GM23248 (cell line): ENCODE measurements at regions not wholly inside any gene's neighbourhood (a gene's known extent, or its start where the extent isn't known, plus 50 kb on each side); places are given as distances from the start of the nearest gene placed in this dataset.

Source experiments
- EZH2 ChIP-seq: fragments of 200-600 bp; sonication (generic); IDR thresholded peaks from 2 replicates; pipeline ENCODE4 v1.6.1; 2018; ENCODE audit warnings: antibody characterized with exemption, mild to moderate bottlenecking; ENCODE audit not compliant: insufficient read depth, poor library complexity, severe bottlenecking
- EZH2phosphoT487 ChIP-seq: fragments of 200-600 bp; sonication (generic); IDR thresholded peaks from 2 replicates; pipeline ENCODE4 v1.6.1; 2018; ENCODE audit warnings: antibody characterized with exemption, moderate library complexity, mild to moderate bottlenecking, low read depth; ENCODE audit not compliant: insufficient read depth

DNA sequence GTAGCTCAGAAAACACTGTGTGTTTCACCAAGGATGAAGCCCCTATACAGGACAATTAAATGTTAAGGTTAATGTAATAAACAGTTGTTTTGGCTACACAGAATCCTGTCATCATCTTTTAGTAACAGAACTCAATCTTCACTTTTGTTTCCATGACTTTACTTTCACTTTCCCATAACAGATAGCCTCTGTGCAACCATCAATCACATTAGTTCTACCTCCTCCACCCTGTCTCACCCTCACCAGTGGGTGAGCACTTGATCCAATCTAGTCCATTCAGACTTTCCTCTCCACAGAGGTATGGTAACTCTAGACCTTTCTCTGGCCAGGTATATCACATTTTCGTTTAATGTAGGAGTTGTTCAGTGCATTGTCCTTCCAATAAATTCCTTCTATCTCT lies 1018.5 kb downstream of the ADGRL2 start:
- TF ChIP-seq EZH2: no peak
- no peak for TF ChIP-seq EZH2phosphoT487
